A673 (cell line): ENCODE measurements at regions not wholly inside any gene's neighbourhood (a gene's known extent, or its start where the extent isn't known, plus 50 kb on each side); places are given as distances from the start of the nearest gene placed in this dataset.

Source experiments
- BruUV-seq: library from RNA; stranded (reverse); fragments of 400-500 nt; replicated peaks from 2 replicates; lab custom pipeline; 2021; lab: Mats Ljungman, UMichigan
- CTCF ChIA-PET: fragments of 300-600 bp; sonication (Branson Sonifier 250); formaldehyde crosslinking; loops from one replicate; lab custom pipeline; 2022; ENCODE audit warnings: antibody characterized with exemption; lab: Charles Lee
- POLR2A ChIA-PET: fragments of 300-600 bp; sonication (Branson Sonifier 250); formaldehyde crosslinking; loops from one replicate; lab custom pipeline; 2022; ENCODE audit warnings: antibody characterized with exemption; ENCODE audit not compliant: low non-redundant PET; lab: Charles Lee
- DNase-seq: peaks from one replicate; pipeline ENCODE4 v3.0.0-alpha.2; 2015; ENCODE audit warnings: low spot score
- H3K27ac ChIP-seq: fragments of 200-600 bp; sonication (generic); 2 replicates; pipeline ENCODE4 v1.5.1; 2016; ENCODE audit warnings: mixed run types, low read depth, mild to moderate bottlenecking, mixed read lengths, antibody characterized with exemption, low read length; ENCODE audit not compliant: poor library complexity, severe bottlenecking
- H3K27me3 ChIP-seq: fragments of 200-600 bp; sonication (generic); replicated peaks from 2 replicates; pipeline ENCODE4 v1.6.1; 2017; ENCODE audit warnings: mixed run types, low read depth, mild to moderate bottlenecking, mixed read lengths, antibody characterized with exemption, low read length; ENCODE audit not compliant: insufficient read depth, poor library complexity
- H3K36me3 ChIP-seq: fragments of 200-600 bp; sonication (generic); 2 replicates; pipeline ENCODE4 v1.6.1; 2016; ENCODE audit warnings: mixed run types, mild to moderate bottlenecking, mixed read lengths, antibody characterized with exemption, low read length; ENCODE audit not compliant: insufficient read depth, poor library complexity, severe bottlenecking
- H3K4me1 ChIP-seq: fragments of 200-600 bp; sonication (generic); 2 replicates; pipeline ENCODE4 v1.6.1; 2017; ENCODE audit warnings: mixed run types, mild to moderate bottlenecking, mixed read lengths, antibody characterized with exemption, low read length; ENCODE audit not compliant: insufficient read depth, poor library complexity, severe bottlenecking
- H3K4me3 ChIP-seq: fragments of 200-600 bp; sonication (generic); 2 replicates; pipeline ENCODE4 v1.5.1; 2016; ENCODE audit warnings: low read depth, mixed run types, mild to moderate bottlenecking, mixed read lengths, low read length; ENCODE audit not compliant: poor library complexity, severe bottlenecking
- H3K9me3 ChIP-seq: fragments of 200-600 bp; sonication (generic); 2 replicates; pipeline ENCODE4 v1.6.1; 2016; ENCODE audit warnings: mixed run types, low read depth, mild to moderate bottlenecking, mixed read lengths, antibody characterized with exemption, low read length; ENCODE audit not compliant: poor library complexity, severe bottlenecking
- EZH2 ChIP-seq: fragments of 200-600 bp; sonication (generic); IDR thresholded peaks from 2 replicates; pipeline ENCODE4 v1.6.1; 2017; ENCODE audit warnings: borderline replicate concordance, low read depth, mild to moderate bottlenecking, mixed read lengths, antibody characterized with exemption, low read length; ENCODE audit not compliant: poor library complexity, severe bottlenecking
- intact Hi-C: fragments of 100-400 bp; cut with micrococcal nuclease; formaldehyde crosslinking; loops from one replicate; pipeline ENCODE4 v1.10.0; 2022; ENCODE audit not compliant: unreplicated experiment
- TF ChIP-seq, protein P1 (sequence below): fragments of 300-800, 200-600 bp; sonication (generic); conservative IDR thresholded peaks from 2 replicates; pipeline ENCODE4 v1.5.1; 2017; ENCODE audit warnings: low read depth, mild to moderate bottlenecking, antibody characterized with exemption, low read length, moderate library complexity, mixed read lengths

DNA sequence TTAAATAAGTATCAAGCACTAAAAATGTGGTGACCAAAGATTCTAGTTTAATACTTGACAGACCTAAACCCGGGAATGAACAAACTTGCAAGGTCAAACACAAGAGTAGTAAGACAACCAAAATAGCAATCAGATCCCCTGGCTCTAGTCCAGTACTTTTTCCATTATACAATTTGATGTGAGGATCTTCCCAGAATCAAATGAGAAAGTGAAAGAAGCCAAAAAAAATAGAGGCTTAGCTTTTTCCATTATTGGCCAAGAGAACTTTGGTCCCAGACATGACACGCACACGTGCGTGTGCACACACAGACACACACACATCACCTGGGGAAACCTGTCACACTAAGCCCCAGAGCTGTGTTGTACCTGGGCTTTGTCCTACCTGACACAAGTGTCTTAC, 300.6 kb upstream of the CDH5 start:
- H3K36me3 ChIP-seq: no peaks in the 10 kb centered on the region
- no peak for TF ChIP-seq EZH2
- TF ChIP-seq, protein P1, sequence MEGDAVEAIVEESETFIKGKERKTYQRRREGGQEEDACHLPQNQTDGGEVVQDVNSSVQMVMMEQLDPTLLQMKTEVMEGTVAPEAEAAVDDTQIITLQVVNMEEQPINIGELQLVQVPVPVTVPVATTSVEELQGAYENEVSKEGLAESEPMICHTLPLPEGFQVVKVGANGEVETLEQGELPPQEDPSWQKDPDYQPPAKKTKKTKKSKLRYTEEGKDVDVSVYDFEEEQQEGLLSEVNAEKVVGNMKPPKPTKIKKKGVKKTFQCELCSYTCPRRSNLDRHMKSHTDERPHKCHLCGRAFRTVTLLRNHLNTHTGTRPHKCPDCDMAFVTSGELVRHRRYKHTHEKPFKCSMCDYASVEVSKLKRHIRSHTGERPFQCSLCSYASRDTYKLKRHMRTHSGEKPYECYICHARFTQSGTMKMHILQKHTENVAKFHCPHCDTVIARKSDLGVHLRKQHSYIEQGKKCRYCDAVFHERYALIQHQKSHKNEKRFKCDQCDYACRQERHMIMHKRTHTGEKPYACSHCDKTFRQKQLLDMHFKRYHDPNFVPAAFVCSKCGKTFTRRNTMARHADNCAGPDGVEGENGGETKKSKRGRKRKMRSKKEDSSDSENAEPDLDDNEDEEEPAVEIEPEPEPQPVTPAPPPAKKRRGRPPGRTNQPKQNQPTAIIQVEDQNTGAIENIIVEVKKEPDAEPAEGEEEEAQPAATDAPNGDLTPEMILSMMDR: no peak
- H3K4me1 ChIP-seq: peaks cover 24% of the 10 kb centered on the region
- CTCF ChIA-PET: no interaction called here
- intact Hi-C loops: no loop called here
- POLR2A ChIA-PET: no interaction called here
- BruUV-seq: no TSS peak
- H3K4me3 ChIP-seq: no peak overlapping the region
- no peaks in the 10 kb centered on the region for H3K27me3 ChIP-seq
- no peak for DNase-seq
- H3K27ac ChIP-seq: no peak overlapping the region
- H3K9me3 ChIP-seq: no peaks in the 10 kb centered on the region

DNA sequence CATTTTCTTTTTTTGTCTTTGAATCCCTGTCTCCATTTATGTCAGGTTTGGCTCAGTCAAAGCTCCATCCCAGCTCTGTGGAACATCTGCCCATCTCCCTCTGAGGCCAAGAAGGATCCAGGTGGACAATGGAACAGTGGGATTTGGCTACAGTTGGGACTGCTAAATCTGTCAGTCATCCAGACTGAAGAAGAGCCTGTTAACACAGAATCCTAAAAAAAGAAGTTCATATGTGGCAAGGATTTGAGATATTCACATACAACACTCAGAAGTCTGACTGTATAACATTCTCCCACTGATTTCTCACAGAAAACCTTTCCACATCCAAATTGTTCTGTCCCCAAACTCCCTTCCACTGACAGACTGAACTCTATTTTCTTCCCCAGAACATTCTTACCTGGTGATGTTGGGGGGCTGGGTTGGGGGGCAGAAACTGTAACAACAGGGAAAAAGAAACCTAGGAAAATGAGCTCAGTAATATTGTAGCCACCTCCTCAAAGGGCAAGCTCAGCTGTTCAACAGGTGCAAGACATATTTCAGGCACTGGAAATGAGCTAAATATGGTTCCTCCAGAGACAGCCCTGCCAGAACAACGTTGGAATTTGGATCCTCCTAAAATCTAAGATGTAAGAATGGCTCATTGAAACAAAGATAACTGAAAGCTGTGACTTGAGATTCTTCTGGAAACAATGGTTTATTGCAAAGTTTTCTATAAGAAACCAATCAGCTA, 301.5 kb upstream of the CDH5 start:
- no peaks in the 10 kb centered on the region for H3K36me3 ChIP-seq
- POLR2A ChIA-PET: no interaction called here
- CTCF ChIA-PET: no interaction called here
- no peak overlapping the region for H3K27ac ChIP-seq
- peaks cover 15% of the 10 kb centered on the region for H3K4me1 ChIP-seq
- BruUV-seq: no TSS peak
- no peak overlapping the region for H3K4me3 ChIP-seq
- no peaks in the 10 kb centered on the region for H3K27me3 ChIP-seq
- intact Hi-C loops: no loop called here
- TF ChIP-seq EZH2: no peak
- TF ChIP-seq, protein P1: no peak
- DNase-seq: no peak
- H3K9me3 ChIP-seq: no peaks in the 10 kb centered on the region

DNA sequence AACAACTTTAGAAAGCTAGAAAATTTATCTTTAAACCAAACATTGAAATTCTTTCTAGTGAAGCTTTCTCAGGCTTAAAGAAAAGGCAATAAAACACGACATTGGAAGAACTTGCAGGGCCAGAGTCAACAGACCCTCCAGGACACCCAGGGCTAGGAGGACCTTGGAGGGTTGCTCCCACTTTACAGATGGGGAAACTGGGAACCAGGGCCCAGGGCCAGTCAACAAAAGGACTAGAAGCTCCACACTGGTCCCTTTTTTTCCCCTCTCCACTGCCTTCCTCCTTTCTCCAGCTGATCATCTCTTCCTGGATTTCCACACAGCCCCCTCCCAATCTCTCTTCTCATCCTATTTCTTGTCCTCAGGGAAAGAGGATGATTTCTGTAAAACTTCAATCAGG, 307.7 kb upstream of the CDH5 start:
- no TSS peak for BruUV-seq
- no peaks in the 10 kb centered on the region for H3K27me3 ChIP-seq
- no peak overlapping the region for H3K4me3 ChIP-seq
- intact Hi-C loops: no loop called here
- H3K4me1 ChIP-seq: peaks cover 10% of the 10 kb centered on the region
- POLR2A ChIA-PET: no interaction called here
- no peak overlapping the region for H3K27ac ChIP-seq
- no peak for DNase-seq
- TF ChIP-seq, protein P1: no peak
- no peak for TF ChIP-seq EZH2
- H3K36me3 ChIP-seq: no peaks in the 10 kb centered on the region
- no peaks in the 10 kb centered on the region for H3K9me3 ChIP-seq
- CTCF ChIA-PET: no interaction called here
